Thyroid gland (tissue), 4 donors: ENCODE measurements at regions not wholly inside any gene's neighbourhood (a gene's known extent, or its start where the extent isn't known, plus 50 kb on each side); places are given as distances from the start of the nearest gene placed in this dataset.

ENCODE experiments used
- POLR2A ChIP-seq, 2 donors: fragments of 450-650 bp; IDR thresholded peaks; one replicate each; pipeline ENCODE4 v1.6.1; 2017; ENCODE audit warnings: antibody characterized with exemption in 2 of 2, mild to moderate bottlenecking in 2 of 2, moderate library complexity in 1 of 2
- TF ChIP-seq, protein P1 (sequence below), 6 experiments: fragments of 200-600 bp in 3 of 6; fragments of 450-650 bp in 3 of 6; sonication (generic) in 3 of 6; IDR thresholded peaks; one replicate each; pipeline ENCODE4 v1.5.1; 2016 to 2019; ENCODE audit warnings: antibody characterized with exemption in 6 of 6, mild to moderate bottlenecking in 2 of 6, inconsistent platforms in 1 of 6, moderate library complexity in 1 of 6

DNA sequence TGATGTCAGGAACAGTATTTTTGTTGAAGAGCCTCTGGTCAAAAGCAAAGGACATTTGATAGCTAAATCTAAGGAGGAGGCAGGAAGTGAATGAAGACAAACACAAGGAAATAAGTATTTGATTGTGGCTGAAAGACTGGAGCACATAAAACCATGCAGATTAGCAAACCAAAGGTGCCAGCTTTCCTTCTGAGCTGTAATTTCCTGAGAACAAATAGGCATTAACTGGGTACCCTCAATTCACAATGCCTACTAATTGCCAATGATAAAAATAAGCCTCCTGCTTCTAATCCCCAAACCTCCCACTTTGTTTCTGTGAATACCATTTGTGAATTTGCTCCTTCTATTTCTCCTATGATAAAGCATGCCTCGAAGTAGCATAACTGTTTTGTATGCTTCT lies 1279.6 kb upstream of the USP15 start:
- TF ChIP-seq POLR2A (IDR thresholded peaks at IDR 0.05) = no peak
- TF ChIP-seq, protein P1, sequence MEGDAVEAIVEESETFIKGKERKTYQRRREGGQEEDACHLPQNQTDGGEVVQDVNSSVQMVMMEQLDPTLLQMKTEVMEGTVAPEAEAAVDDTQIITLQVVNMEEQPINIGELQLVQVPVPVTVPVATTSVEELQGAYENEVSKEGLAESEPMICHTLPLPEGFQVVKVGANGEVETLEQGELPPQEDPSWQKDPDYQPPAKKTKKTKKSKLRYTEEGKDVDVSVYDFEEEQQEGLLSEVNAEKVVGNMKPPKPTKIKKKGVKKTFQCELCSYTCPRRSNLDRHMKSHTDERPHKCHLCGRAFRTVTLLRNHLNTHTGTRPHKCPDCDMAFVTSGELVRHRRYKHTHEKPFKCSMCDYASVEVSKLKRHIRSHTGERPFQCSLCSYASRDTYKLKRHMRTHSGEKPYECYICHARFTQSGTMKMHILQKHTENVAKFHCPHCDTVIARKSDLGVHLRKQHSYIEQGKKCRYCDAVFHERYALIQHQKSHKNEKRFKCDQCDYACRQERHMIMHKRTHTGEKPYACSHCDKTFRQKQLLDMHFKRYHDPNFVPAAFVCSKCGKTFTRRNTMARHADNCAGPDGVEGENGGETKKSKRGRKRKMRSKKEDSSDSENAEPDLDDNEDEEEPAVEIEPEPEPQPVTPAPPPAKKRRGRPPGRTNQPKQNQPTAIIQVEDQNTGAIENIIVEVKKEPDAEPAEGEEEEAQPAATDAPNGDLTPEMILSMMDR (IDR thresholded peaks at IDR 0.05) = no peak
